Fibroblast of peridontal ligament (primary cell): ENCODE measurements at regions not wholly inside any gene's neighbourhood (a gene's known extent, or its start where the extent isn't known, plus 50 kb on each side); places are given as distances from the start of the nearest gene placed in this dataset.

Experiments used
- DNase-seq: peaks from one replicate; pipeline ENCODE4 v3.0.0-alpha.2; 2010; ENCODE audit errors: extremely low read depth

DNA sequence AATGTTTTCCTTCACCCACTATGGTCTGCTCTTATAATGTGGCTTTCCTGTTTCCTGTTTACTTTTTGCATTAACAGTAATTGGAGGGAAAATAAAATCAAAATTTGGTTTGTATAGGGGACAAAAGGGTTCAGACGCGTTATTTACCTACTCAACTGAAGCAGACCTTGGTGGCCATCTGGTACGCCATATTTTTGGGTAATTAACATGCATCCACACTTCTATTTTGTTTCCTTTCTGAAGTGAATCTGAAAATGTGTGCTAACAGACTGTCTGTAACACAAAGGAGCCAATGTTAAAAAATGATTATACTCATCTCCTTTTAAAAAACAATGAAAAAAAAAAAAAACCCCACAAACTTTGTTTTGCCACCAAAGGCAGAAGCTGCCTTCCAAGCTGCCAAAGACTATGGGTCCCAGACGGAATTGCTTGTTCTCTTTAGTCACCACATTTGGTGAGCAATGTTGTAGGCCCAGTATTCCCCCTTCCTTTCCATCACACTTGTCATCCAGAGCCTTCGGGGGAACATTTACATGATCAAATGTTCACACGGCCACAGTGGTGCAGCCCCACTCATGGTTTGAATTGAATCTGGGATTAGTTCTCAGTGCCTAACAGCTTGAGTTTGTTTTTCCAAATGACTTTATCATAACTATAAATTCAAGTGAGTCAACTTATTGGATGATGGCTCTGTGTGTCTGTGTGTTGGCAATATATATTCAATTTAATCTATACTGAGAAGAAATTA lies 323.7 kb upstream of the CD180 start:
- DNase-seq, result no peak

DNA sequence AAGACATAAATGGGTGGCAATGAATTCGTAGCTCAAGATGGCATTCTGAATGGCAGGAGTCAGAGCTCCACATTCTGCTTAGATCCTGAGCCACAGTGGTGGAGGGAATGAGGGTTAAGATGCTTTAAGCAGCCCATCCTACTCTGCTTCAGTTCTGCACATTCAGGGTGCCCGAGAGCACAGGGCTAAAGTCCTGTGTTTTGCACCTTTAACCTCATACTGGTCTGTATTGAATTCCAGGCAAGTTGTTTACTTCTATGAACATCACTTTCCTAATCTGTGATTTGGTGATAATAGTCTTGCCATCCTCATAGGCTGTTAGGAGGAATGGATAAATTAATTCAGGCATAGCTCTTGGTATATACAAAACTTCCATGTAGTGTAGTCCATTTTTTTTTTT lies 321.6 kb upstream of the CD180 start:
- no peak for DNase-seq

DNA sequence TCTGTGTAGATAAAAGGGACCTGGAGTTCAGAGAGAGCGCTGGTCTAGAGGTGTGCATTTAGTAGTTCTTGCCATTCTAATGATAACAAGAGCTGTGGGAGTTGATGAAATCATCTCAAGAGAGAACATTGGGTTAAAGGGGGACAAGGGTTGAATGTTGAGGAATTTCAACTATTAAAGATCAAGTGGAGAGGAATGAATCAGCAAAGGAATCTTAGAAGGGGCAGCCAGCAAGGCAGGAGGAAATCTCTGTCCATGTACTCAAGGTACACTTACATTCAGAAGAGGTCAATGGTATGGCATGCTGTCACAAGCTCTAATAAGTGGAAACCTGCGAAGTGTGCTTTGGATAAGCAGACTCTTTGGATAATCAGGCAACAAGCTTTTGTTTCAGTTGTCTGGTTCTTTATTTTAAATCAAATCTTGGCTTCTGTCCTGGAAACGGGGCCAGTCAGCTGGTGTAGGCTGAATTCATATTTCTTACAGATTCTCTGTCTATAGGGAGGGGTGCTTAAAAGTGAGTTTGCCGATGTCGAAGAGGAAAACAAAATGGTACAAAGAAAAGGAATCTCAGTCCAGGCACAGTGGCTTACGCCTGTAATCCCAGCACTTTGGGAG lies 320.5 kb upstream of the CD180 start:
- DNase-seq, result peak; percentile 25

DNA sequence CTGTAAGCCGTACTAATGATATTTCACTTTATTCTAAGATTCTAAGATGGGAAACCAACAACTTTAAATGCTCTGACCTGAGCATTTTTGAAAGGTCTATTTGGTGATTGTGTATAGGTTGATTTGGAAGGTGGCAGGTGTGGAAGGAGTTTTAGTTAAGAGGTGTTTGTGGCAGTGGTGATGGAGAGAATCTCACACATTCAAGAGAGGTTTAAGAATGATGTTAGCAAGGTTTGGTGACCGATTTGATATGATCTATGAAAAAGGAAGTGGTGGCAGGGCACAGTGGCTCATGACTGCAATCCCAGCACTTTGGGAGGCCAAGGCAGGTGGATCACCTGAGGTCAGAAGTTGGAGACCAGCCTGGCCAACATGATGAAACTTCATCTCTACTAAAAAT lies 319.2 kb upstream of the CD180 start:
- DNase-seq, result no peak

DNA sequence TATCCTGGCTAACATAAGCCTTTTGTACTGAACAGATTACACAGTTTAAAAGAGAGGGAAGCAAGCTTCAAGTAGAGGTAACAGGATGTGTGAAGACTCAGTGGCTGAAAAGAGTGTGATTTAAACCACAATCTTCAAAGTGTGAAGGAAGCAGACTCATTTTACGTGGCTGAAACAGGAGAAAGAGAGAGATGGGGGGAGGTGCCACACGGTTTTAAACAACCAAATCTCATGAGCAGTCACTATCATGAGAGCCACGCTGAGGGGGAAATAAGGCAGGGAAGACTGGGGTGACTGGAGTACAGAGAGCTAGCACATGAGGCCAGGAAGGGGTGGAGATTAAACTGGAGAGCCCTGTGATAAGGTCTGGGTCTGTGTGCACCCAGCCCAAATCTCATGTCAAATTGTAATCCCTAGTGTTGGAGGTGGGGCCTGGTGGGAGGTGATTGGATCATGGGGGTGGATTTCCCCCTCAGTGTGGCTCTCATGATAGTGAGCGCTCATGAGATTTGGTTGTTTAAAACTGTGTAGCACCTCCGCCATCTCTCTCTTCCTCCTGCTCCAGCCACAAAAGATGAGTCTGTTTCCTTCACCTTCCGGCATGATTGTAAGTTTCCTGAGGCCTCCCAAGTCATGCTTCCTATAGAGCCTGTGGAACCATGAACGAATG lies 318.6 kb upstream of the CD180 start:
- no peak for DNase-seq

DNA sequence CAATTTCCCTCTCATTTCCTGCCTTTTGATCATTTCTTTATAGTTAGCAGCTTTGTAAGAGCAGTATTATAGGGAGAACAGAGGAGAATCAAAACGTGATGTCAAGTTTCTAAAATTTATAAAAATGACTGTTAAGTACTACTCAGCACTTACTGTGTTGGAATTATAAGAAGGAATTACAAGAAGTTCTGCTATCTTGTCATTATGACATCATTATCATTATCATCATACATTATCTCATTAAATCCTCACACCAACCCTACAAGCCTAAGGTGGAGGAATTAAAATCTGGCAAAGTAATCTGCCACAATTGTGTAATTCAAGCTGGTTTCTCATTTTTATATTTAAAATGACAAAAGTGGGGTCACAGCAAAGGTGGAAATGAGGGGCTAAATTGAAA lies 316.2 kb upstream of the CD180 start:
- DNase-seq, result no peak

DNA sequence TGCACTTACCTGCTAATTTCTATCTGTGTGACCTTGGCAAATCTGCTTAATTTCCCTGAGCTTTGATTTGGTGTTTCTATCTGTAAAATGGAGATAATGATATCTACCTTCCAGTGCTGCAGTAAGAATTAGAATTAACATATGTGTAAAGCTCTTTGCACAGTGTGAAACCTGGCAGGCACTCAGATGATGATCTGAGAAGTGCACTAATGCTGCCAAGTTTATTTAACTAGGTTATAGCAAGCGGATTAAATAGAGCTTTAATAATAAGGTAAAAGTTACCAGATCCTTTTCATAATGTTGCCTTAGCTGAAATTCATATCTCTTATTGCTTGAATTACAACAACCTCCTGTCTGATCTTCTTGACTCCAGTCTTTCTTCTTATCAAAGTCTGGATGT lies 315.3 kb upstream of the CD180 start:
- DNase-seq, result no peak

DNA sequence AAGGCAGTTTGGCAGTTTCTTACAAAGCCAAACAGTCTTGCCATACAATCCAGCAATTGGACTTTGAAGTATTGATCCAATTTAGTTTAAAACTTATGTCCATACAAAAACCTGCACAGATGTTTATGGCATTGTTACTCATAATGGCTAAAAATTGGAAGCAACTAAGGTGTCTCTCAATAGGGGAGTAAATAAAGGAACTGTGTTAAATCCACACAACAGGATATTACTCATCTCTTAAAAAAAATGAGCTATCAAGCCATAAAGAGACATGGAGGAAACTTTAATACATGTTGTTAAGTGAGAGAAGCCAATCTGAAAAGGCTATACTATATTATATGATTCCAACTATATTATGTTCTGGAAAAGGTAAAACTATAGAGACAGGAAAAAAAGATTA lies 313.6 kb upstream of the CD180 start:
- DNase-seq, result no peak

DNA sequence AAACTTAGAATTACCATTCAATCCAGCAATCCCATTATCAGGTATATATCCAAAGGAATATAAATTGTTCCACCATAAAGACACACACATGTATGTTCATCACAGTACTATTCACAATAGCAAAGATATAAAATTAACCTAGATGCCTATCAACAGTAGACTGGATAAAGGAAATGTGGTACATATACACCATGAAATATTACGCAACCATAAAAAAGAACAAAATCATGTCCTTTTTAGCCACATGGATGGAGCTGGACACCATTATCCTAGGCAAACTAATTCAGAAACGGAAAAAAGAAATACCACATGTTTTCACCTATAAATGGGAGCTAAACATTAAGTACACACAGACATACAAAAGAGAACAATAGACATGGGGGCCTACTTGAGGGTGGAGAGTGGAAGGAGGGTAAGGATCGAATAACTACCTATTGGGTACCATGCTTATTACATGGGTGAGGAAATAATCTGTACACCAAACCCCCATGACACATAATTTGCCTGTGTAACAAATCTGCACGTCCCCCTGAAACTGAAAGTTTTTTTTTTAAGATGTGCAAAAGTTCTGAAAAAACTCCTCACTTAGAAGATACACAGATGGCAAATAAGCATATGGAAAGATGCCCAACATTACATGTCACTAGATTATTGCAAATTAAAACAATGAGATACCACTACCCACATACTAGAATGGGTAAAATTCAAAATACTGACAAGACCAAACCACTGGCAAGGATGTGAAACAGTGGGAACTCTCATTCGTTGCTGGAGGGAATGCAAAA lies 313.0 kb upstream of the CD180 start:
- no peak for DNase-seq

DNA sequence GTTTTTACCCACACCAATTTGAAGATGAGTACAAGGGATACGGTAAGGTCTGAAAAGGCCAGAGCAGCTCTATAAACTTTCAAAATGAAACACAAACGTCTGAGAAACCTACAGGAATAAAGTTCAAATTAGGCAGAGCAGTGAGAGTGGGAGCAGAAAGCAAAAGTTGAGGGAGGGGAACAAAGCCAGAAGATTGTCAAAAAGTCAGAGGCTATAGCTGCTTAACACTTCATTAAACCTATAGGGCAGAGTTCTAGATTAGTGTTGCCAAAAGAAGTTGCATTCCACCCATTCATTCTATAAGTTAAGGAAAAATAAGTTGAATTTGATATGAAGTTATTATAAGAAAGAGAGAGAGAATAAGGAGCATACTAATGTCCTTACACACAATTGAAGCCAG lies 309.6 kb upstream of the CD180 start:
- DNase-seq, result no peak

DNA sequence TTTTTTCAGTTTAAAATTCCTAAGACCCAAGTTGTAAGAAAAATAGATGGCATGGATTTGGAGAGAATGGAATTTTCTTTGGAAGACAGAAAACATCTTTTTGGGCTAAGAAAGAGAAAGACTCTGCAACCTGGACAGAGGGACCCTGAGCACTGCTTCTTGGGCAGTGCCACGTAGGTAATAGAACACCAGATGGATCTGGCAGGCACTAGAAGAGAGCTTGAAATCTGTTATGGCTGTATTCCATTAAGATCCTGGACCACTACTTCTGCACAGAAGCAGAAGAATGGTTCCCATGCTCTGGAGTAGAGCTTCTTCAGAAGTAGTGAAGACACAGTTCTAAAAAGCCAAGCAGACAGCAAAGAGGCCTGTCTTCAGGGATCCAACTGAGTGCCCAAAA lies 306.4 kb upstream of the CD180 start:
- no peak for DNase-seq

DNA sequence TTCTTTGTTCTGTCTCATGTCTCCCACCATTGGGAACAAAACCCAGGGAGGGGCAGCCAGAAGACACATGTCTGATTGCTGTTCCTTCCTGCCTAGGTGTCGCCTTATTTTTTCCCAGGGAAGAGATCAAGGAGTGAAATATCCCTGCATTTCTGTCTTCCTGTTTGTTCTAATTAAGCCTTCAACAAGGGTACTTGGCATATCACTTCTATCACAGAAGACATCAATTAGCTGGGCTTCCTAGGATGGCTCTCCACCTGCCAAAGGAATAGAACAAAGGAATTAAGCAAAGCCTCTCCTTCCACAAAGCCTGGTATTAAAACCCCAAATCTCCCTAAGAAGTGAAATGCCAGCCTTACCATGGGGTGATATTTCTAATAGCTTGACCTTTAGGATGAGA lies 299.5 kb upstream of the CD180 start:
- no peak for DNase-seq

DNA sequence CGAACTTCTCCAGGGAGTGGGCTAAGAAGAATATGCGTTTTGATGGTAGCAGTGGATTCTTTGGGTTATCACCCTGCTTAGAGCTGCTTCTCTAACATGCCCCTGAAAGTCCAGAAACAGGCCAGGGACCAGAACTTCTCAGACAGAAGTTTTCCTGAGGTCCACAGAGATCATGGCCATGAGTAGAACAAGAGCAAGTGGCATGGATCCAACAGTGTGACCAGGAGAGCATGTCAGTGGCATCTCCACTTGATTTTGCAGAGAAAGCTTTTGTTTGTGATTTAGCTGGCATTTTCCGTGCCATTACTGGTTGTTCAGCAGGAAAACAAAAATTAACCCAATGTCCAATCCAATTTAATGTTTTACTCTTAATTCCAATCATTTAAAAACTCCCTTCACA lies 298.5 kb upstream of the CD180 start:
- DNase-seq, result no peak

DNA sequence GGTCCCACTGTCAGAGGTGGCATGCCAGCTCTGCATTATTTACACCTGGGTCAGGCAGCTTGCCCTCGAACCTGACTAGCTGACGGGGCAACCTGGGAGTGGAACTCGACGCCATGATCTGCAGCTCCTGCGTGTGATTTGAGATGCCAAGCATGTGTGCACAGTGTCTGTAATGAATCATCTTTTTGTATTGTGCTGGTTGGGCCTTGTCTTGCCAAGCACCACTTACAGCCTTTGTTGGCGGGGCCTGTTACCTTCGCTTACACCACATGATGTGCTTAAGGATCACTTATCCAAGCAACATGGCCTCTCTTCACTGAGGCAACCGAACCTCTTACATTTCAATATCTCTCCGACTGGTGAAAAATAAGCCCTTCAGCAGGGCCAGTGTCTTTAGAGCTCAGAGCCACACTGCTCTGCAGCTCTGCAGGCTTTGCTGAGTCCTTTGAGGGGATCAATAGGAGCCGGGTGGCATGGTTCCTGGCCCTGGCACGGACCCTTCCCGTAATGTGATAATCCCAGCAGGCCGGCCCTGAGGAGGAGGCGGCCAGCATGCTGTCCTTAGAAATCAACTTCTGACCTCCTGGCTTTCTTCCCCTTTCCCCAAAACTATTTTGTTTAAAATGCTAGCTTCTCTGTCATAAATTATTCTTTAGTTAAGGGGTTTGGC lies 297.7 kb upstream of the CD180 start:
- peak; percentile 63 for DNase-seq

DNA sequence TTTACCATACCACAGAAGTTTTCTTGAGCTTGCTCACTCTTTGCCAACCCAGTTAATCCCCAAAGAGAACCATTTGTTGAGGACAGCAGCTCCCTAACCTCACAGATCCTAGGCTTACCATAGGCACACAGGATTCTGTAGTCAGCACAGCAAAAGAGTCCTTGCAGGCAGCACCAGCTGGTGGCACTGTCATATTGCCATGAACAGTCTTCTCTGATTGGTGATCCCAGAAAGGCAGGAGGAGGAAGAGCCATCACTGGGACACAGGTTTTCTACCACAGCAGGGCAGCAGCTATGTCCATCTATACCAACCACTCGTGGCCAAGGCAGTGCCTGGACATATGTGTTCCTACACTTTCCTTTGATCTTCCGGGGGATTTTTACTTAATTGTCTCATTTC lies 297.1 kb upstream of the CD180 start:
- DNase-seq, result peak; percentile 17

DNA sequence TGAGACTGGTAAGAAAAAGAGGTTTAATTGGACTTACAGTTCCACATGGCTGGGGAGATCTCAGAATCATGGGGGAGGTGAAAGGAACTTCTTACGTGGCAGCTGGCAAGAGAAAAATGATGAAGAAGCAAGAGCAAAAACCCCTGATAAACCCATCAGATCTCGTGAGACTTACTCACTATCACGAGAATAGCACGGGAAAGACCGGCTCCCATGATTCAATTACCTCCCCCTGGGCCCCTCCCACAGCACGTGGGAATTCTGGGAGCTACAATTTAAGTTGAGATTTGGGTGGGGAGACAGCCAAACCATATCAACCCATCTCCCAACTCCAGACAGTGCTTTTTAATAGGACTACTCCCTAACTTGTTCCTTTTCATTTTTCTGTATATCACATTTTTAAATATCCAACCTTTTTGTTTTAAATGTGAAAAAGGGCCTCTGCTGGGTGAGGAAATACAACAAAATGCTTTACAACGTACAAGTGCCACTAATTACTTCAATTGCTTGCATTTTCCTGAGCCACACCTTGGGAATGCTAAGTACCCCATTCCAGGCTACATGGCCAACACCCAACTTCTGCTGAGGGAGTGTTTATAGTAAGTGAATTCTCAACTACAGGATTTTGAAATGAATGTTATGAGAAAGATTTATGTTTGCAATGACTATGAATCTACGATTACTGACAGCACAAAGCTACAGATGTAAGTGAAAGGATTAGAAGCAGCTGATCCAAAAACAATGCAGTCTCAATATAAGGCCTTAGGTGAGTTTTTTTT lies 294.1 kb upstream of the CD180 start:
- DNase-seq, result peak; percentile 48

DNA sequence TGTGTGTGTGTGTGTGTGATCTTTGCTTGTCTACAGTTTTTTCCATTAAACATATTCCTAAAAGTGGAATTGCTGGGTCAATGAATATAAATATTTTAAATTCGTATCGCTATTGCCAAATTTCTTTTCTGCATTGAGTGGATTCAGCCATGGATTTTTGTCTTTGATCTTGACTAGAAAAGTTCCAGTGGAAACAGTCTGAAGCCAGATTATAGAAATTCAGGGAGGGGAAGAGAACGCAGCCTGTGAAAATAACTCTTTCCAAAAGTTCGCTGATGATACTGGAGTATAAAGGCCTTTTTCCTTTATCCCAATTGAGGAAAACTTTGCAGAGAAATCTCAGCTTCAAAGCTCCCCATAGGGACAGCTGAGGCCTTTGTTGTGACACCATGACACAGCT lies 292.3 kb upstream of the CD180 start:
- no peak for DNase-seq

DNA sequence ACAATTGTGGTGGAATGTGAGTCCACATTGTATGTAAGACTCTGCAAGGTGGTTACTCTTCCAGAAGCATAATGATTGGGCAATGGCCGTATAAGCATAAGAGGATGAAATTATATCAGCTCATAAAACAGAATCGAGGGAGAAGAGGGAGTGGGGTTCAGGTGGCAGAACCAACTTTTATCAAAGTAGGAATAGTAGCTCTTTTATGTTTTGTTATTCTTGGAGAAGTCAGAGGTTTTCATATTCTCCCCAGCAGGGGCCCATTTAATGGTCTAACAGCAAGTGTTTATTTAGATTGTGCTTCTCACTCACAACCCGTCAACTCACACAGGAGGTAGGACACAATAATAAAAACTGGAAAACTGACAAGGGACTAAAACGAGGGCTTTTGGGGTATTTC lies 291.3 kb upstream of the CD180 start:
- no peak for DNase-seq

DNA sequence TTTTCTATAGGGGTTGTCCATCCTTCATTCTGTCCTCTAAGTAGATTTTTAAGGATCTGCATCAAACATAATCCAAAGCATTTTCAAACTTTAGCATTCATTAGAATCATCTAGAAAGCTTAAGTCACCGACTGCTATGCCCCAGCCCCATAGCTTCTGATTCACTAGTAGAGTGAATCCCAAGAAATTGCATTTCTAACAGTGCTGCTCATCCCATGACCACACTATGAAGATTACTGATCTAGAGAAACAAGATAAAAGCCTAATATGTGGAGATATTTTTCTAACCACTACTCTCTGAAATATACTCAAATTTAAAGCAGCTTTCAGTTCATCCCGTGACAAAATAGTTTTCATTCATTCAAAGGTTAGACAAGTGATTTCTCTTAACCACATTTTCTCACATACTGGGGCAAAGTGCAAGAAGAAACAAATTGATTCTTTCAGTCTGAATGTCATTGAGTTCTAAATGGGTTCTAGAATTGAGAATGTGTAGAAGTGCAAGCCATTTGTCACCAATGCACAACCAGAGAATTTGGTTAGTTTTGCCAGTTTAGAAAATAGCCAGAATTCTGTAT lies 286.9 kb upstream of the CD180 start:
- peak; percentile 1 for DNase-seq

DNA sequence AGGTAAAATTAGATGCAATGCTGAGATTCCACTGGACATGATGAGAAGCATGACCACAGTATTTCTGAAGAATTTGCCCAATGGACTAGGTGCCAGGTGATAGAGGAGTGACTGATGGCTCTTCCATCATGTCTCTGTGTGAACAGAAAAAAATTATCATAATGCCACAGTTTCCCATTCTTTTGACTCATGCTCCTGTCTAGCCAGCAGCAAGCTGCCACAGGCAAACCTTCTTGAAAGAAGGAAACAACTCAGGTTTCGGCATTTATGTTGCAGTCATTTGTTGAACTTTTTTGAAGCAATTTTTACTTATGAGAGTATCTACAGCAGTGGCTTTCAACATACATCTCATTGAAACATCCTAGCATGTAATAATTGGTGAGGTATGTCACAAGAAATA lies 284.8 kb upstream of the CD180 start:
- no peak for DNase-seq

DNA sequence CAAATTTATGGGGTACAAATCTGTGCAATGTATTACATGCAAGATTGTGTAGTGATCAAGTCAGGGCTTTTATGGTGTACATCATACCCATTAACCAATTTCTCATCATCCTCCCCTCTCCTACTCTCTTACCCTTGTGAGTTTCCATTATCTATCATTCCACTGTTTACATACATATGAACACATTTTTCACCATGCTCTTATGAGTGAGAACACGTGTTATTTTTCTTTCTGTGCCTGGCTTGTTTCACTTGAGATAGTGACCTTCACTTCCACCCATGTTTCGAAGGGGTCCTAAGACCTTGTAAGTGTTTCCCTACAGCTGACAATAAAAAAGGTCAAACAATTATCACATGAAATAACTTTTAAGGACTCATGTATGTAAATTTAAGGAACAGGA lies 281.7 kb upstream of the CD180 start:
- no peak for DNase-seq
